H1 (cell line): ENCODE measurements at regions not wholly inside any gene's neighbourhood (a gene's known extent, or its start where the extent isn't known, plus 50 kb on each side); places are given as distances from the start of the nearest gene placed in this dataset.

ENCODE experiments used
- CTCF ChIP-seq, 3 experiments: IDR thresholded peaks; 1 replicate in 2 of 3; 2 replicates in 1 of 3; pipeline versions ENCODE4 v1.5.1 to v1.6.1; 2011; ENCODE audit warnings: low read length in 3 of 3, mild to moderate bottlenecking in 3 of 3, inconsistent platforms in 2 of 3, low read depth in 1 of 3, moderate library complexity in 1 of 3; ENCODE audit not compliant: insufficient read depth in 1 of 3; ENCODE audit errors: control extremely low read depth in 1 of 3
- EZH2 ChIP-seq: fragments of 200-600 bp; sonication (generic); IDR thresholded peaks from 2 replicates; pipeline ENCODE4 v1.7.1; 2012; ENCODE audit warnings: low read depth, mild to moderate bottlenecking, moderate library complexity, low read length, inconsistent platforms; ENCODE audit not compliant: severe bottlenecking
- POLR2A ChIP-seq, 2 experiments: IDR thresholded peaks; 1 replicate in 1 of 2; 2 replicates in 1 of 2; pipeline ENCODE4 v1.6.1; 2011; ENCODE audit warnings: low read depth in 2 of 2, low read length in 2 of 2, mild to moderate bottlenecking in 2 of 2; ENCODE audit errors: control extremely low read depth in 1 of 2
- POLR2AphosphoS5 ChIP-seq: IDR thresholded peaks from 2 replicates; pipeline ENCODE4 v1.6.1; 2011; ENCODE audit warnings: low read depth, low read length
- RAD21 ChIP-seq, 2 experiments: IDR thresholded peaks in 1 of 2; conservative IDR thresholded peaks in 1 of 2; 2 replicates each; pipeline ENCODE4 v1.6.1; 2011; ENCODE audit warnings: low read depth in 2 of 2, low read length in 2 of 2, improper control_type of control experiment in 1 of 2, inconsistent platforms in 1 of 2, mild to moderate bottlenecking in 1 of 2, moderate library complexity in 1 of 2
- RNF2 ChIP-seq: fragments of 200-900, 300-1000 bp; sonication (generic); IDR thresholded peaks from 2 replicates; pipeline ENCODE4 v1.7.1; 2016; ENCODE audit warnings: borderline replicate concordance, low read depth, mild to moderate bottlenecking, antibody characterized with exemption, low read length; ENCODE audit not compliant: poor library complexity, severe bottlenecking; ENCODE audit errors: missing control alignments
- USF2 ChIP-seq: IDR thresholded peaks from 2 replicates; pipeline ENCODE4 v1.6.1; 2011; ENCODE audit warnings: low read length, improper control_type of control experiment

GRCh38 chr5:179422908-179423481, 77.7 kb upstream of the ADAMTS2 start:
- TF ChIP-seq EZH2 (no peak), POLR2A (IDR thresholded peaks at IDR 0.05; ENCODE audit: control extremely low read depth in 1 of 2, low read depth in 2 of 2, low read length in 2 of 2) (no peak), CTCF (IDR thresholded peaks at IDR 0.05; ENCODE audit: control extremely low read depth in 1 of 3, insufficient read depth in 1 of 3, low read depth in 1 of 3, low read length in 3 of 3) (no peak), USF2 (no peak), POLR2AphosphoS5 (no peak), RNF2 (no peak), RAD21 (IDR thresholded peaks at IDR 0.05 in 1 of 2, conservative IDR thresholded peaks at IDR 0.05 in 1 of 2; ENCODE audit: low read depth in 2 of 2, low read length in 2 of 2) (no peak)
